Kidney epithelial cell (primary cell): ENCODE measurements at regions not wholly inside any gene's neighbourhood (a gene's known extent, or its start where the extent isn't known, plus 50 kb on each side); places are given as distances from the start of the nearest gene placed in this dataset.

Experiments
- DNase-seq: peaks from one replicate; pipeline ENCODE4 v3.0.0-alpha.2; 2010; ENCODE audit warnings: low read depth
- H3K27me3 ChIP-seq: 2 replicates; pipeline ENCODE4 v1.6.0; 2011; ENCODE audit warnings: low read length; ENCODE audit not compliant: control insufficient read depth, insufficient read depth
- H3K36me3 ChIP-seq: 2 replicates; pipeline ENCODE4 v1.5.1; 2011; ENCODE audit warnings: low read length; ENCODE audit not compliant: control insufficient read depth, insufficient read depth
- H3K4me3 ChIP-seq: 2 replicates; pipeline ENCODE4 v1.5.1; 2011; ENCODE audit warnings: low read depth, mild to moderate bottlenecking, control low read depth, low read length
- CTCF ChIP-seq: IDR thresholded peaks from 2 replicates; pipeline ENCODE4 v1.5.1; 2011; ENCODE audit warnings: mild to moderate bottlenecking, moderate library complexity, low read length, control low read depth, inconsistent platforms; ENCODE audit not compliant: insufficient read depth, poor library complexity, severe bottlenecking

DNA sequence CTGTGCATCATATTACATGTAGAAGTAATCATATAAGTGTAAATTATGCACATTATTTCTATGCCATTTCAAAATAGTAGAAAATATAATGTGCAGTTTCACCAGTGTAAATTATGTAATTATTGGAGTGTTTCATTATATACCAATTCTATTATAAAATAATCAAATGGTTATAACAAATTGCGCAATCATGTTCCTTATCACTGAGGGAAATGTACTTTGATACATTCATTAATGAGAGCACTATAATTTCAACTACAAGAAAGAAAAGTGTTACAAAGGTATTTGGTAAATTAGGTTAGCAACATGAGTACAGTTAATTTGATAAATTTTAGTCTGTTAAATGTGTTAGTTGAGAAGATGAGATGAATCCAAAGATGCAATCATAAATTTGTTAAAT lies 421.5 kb upstream of the CDH10 start:
- Histone ChIP-seq H3K27me3 (no peaks in the 10 kb centered on the region), H3K36me3 (no peaks in the 10 kb centered on the region), H3K4me3 (no peak overlapping the region)
- DNase-seq, result no peak
- no peak for TF ChIP-seq CTCF

DNA sequence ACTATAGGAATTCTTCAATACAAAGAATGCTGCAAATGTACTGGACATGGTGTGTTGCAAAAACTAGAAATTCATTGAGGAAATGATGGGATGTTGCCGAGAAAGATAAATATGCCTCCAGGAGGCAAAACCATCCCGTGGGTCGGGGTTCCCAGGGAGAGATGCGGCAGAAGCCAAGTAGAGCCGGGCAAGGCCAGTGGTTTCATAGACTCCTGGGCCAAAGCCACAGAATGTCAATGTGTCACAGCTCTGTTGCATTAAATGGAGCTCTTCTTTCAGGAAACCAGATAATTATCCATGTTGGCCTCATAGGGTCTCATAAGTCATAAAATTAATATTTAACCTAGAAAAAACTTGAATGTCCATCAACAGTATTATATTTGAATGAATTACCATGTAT lies 419.5 kb upstream of the CDH10 start:
- no peak for DNase-seq
- H3K4me3 ChIP-seq, result no peak overlapping the region
- TF ChIP-seq CTCF, result no peak
- H3K27me3 ChIP-seq, result no peaks in the 10 kb centered on the region
- H3K36me3 ChIP-seq, result no peaks in the 10 kb centered on the region

- Histone ChIP-seq H3K27me3 (no peaks in the 10 kb centered on the region), H3K4me3 (no peak overlapping the region), H3K36me3 (no peaks in the 10 kb centered on the region)
- no peak for TF ChIP-seq CTCF
- DNase-seq, result no peak
These were observed 415.8 kb upstream of the CDH10 start for GRCh38 chr5:25060575-25060974.

- no peak overlapping the region for H3K4me3 ChIP-seq
- no peak for DNase-seq
- H3K36me3 ChIP-seq, result no peaks in the 10 kb centered on the region
- TF ChIP-seq CTCF, result no peak
- no peaks in the 10 kb centered on the region for H3K27me3 ChIP-seq
These were observed 412.1 kb upstream of the CDH10 start for GRCh38 chr5:25056836-25057235.

DNA sequence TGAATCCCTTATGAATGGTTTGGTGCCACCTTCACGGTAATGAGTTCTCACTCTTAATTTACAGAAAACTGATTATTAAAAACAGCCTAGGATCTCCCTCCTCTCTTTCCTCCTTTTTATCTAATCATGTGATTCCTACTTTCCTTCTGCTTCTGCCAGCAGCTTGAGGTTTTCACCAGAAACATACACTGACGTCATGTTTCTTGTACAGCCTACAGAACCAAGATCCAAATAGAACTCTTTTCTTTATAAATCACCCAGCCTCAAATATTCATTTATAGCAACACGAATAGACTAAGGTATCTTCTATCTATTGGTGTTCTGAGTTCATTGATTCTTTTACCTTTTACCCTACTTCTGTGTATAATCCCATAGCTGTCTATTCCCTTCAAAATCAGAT lies 388.9 kb upstream of the CDH10 start:
- no peak for TF ChIP-seq CTCF
- no peaks in the 10 kb centered on the region for H3K27me3 ChIP-seq
- DNase-seq, result no peak

DNA sequence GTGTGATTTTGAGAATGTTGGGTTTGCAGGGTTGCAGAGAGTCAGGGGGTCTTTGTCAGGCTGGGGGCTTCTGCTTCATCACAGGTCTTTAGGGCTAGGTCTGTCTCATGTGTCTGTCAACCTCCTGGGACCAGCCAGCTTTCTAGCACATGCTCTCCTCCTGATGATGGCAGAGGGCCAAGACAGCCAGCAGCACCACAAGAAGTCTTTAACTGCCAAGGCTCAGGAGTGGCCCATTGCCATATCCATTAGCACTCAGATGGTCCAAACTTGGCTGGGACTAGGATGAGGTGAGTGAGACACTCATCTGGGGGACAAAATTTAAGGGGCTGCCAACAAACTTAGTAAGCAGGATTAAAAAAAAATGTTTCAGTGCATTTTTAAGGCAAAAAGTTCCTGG lies 384.2 kb upstream of the CDH10 start:
- DNase-seq, result no peak
- no peak for TF ChIP-seq CTCF
- H3K4me3 ChIP-seq, result no peak overlapping the region
- H3K27me3 ChIP-seq, result no peaks in the 10 kb centered on the region
- H3K36me3 ChIP-seq, result no peaks in the 10 kb centered on the region

More for the DNA sequence above, 388.9 kb upstream of the CDH10 start:
- Histone ChIP-seq H3K36me3 (no peaks in the 10 kb centered on the region), H3K4me3 (no peak overlapping the region)
